Choroid plexus epithelial cell (primary cell): ENCODE measurements at regions not wholly inside any gene's neighbourhood (a gene's known extent, or its start where the extent isn't known, plus 50 kb on each side); places are given as distances from the start of the nearest gene placed in this dataset.

ENCODE experiments used
- DNase-seq: peaks from one replicate; pipeline ENCODE4 v3.0.0-alpha.2; 2010; ENCODE audit warnings: low read depth
- H3K4me3 ChIP-seq: 2 replicates; pipeline ENCODE4 v1.5.1; 2011; ENCODE audit warnings: low read depth, mild to moderate bottlenecking, control low read depth, low read length, moderate library complexity
- CTCF ChIP-seq: conservative IDR thresholded peaks from 2 replicates; pipeline ENCODE4 v1.5.1; 2011; ENCODE audit warnings: low read depth, mild to moderate bottlenecking, control low read depth, inconsistent platforms, low read length, moderate library complexity

GRCh38 chr6:113271437-113271836 lies 585.7 kb upstream of the MARCKS start:
- no peak overlapping the region for H3K4me3 ChIP-seq
- TF ChIP-seq CTCF: no peak
- DNase-seq: no peak

GRCh38 chr6:113276601-113277000 lies 580.5 kb upstream of the MARCKS start:
- no peak overlapping the region for H3K4me3 ChIP-seq
- peak; percentile 15 for DNase-seq
- TF ChIP-seq CTCF: no peak

- no peak for DNase-seq
- no peak overlapping the region for H3K4me3 ChIP-seq
- TF ChIP-seq CTCF: no peak
Measured at GRCh38 chr6:113277111-113277510, 580.0 kb upstream of the MARCKS start.

GRCh38 chr6:113281014-113281413 lies 576.1 kb upstream of the MARCKS start:
- no peak for TF ChIP-seq CTCF
- H3K4me3 ChIP-seq: no peak overlapping the region
- DNase-seq: peak; percentile 87

- DNase-seq: no peak
- no peak overlapping the region for H3K4me3 ChIP-seq
- no peak for TF ChIP-seq CTCF
Measured at GRCh38 chr6:113281431-113281830, 575.7 kb upstream of the MARCKS start.

GRCh38 chr6:113287396-113287795 lies 569.7 kb upstream of the MARCKS start:
- TF ChIP-seq CTCF: no peak
- no peak for DNase-seq
- no peak overlapping the region for H3K4me3 ChIP-seq

GRCh38 chr6:113288409-113288808 lies 568.7 kb upstream of the MARCKS start:
- no peak overlapping the region for H3K4me3 ChIP-seq
- no peak for DNase-seq
- no peak for TF ChIP-seq CTCF
